Natural killer cell (primary cell): ENCODE measurements at regions not wholly inside any gene's neighbourhood (a gene's known extent, or its start where the extent isn't known, plus 50 kb on each side); places are given as distances from the start of the nearest gene placed in this dataset.

Experiments
- ATAC-seq, 3 donors: fragments of 150-1000 bp in 2 of 3; fragments of 200-7000 bp in 1 of 3; cut with Tn5 transposase; 1 replicate in 1 of 3; 2 replicates in 2 of 3; pipeline ENCODE4 v1.10.0; 2021; ENCODE audit warnings: mild to moderate bottlenecking in 2 of 3, moderate library complexity in 2 of 3
- DNase-seq, 2 donors: peaks; one replicate each; pipeline versions ENCODE4 v3.0.0 to v3.0.0-alpha.2; 2013 to 2021; ENCODE audit warnings: mixed read lengths in 1 of 2
- H3K27ac ChIP-seq: one replicate; pipeline ENCODE4 v1.5.1; 2013; ENCODE audit warnings: mild to moderate bottlenecking, low read length
- H3K27me3 ChIP-seq: one replicate; pipeline ENCODE4 v1.6.1; 2013; ENCODE audit warnings: low read length; ENCODE audit not compliant: control insufficient read depth, insufficient read depth
- H3K36me3 ChIP-seq: one replicate; pipeline ENCODE4 v1.6.1; 2013; ENCODE audit warnings: low read length; ENCODE audit not compliant: control insufficient read depth, insufficient read depth
- H3K4me1 ChIP-seq: one replicate; pipeline ENCODE4 v1.6.1; 2013; ENCODE audit warnings: low read length; ENCODE audit not compliant: control insufficient read depth, insufficient read depth
- H3K4me3 ChIP-seq: one replicate; pipeline ENCODE4 v1.5.1; 2013; ENCODE audit warnings: low read length
- H3K9me3 ChIP-seq: one replicate; pipeline ENCODE4 v1.6.1; 2013; ENCODE audit warnings: low read length; ENCODE audit not compliant: control insufficient read depth, insufficient read depth
- H3K27ac Mint-ChIP-seq, 2 donors: one replicate each; pipeline ENCODE4 v1.8.0; 2022; ENCODE audit warnings: mild to moderate bottlenecking in 2 of 2, mixed read lengths in 2 of 2, moderate library complexity in 1 of 2
- H3K27me3 Mint-ChIP-seq, 2 donors: one replicate each; pipeline ENCODE4 v1.8.0; 2022; ENCODE audit warnings: low read depth in 2 of 2, mixed read lengths in 2 of 2
- H3K36me3 Mint-ChIP-seq: one replicate; pipeline ENCODE4 v1.8.0; 2022; ENCODE audit warnings: mixed read lengths
- H3K4me1 Mint-ChIP-seq, 2 donors: one replicate each; pipeline ENCODE4 v1.8.0; 2022; ENCODE audit warnings: mixed read lengths in 2 of 2
- H3K4me3 Mint-ChIP-seq: one replicate; pipeline ENCODE4 v1.8.0; 2022; ENCODE audit warnings: mild to moderate bottlenecking, moderate library complexity, mixed read lengths
- H3K9me3 Mint-ChIP-seq, 2 donors: one replicate each; pipeline ENCODE4 v1.8.0; 2022; ENCODE audit warnings: mixed read lengths in 2 of 2
- CTCF ChIP-seq: fragments of 200-600 bp; IDR thresholded peaks from one replicate; pipeline ENCODE4 v1.8.0; 2022; ENCODE audit warnings: antibody characterized with exemption
- WGBS: methylation state at CpG from one replicate; pipeline ENCODE4 v1.1.7; 2013; ENCODE audit warnings: missing lambda C conversion rate; ENCODE audit not compliant: insufficient coverage; 5-methylcytosine and 5-hydroxymethylcytosine counted together
- intact Hi-C: fragments of 100-400 bp; cut with micrococcal nuclease; formaldehyde crosslinking; loops from one replicate; pipeline ENCODE4 v1.14.2; 2022

GRCh38 chr6:164283574-164283973 lies 869.1 kb downstream of the QKI start:
- DNase-seq (no peak), ATAC-seq (no peak)
- Mint-ChIP-seq H3K4me1 (no peaks in the 10 kb centered on the region), H3K4me3 (no peak overlapping the region), H3K27ac (no peak overlapping the region), H3K9me3 (peaks cover 7 to 13% of the 10 kb centered on the region in 2 donors), H3K27me3 (no peaks in the 10 kb centered on the region), H3K36me3 (no peaks in the 10 kb centered on the region)
- no peak overlapping the region for H3K27ac ChIP-seq
- H3K4me3 ChIP-seq = no peak overlapping the region
- H3K9me3 ChIP-seq = peaks cover 3% of the 10 kb centered on the region
- no peaks in the 10 kb centered on the region for H3K27me3 ChIP-seq
- no peak for TF ChIP-seq CTCF
- intact Hi-C loops = no loop called here
- no peaks in the 10 kb centered on the region for H3K4me1 ChIP-seq
- no peaks in the 10 kb centered on the region for H3K36me3 ChIP-seq
- 81% methylated on average over 5 of the region's 5 CpGs for WGBS

GRCh38 chr6:164276211-164276610 lies 861.7 kb downstream of the QKI start:
- 68% methylated on average over 1 of the region's 1 CpG for WGBS
- no peaks in the 10 kb centered on the region for H3K4me1 Mint-ChIP-seq

GRCh38 chr6:164275773-164276172 lies 861.3 kb downstream of the QKI start:
- H3K4me1 ChIP-seq = no peaks in the 10 kb centered on the region
- no peak overlapping the region for H3K27ac ChIP-seq
- Mint-ChIP-seq H3K4me1 (no peaks in the 10 kb centered on the region), H3K27me3 (no peaks in the 10 kb centered on the region), H3K4me3 (no peak overlapping the region), H3K27ac (no peak overlapping the region), H3K36me3 (no peaks in the 10 kb centered on the region), H3K9me3 (peaks cover 8 to 9% of the 10 kb centered on the region in 2 donors)
- no peak overlapping the region for H3K4me3 ChIP-seq
- H3K27me3 ChIP-seq = no peaks in the 10 kb centered on the region
- DNase-seq (no peak), ATAC-seq (no peak)
- 89% methylated on average over 1 of the region's 1 CpG for WGBS
- no peaks in the 10 kb centered on the region for H3K36me3 ChIP-seq
- TF ChIP-seq CTCF = no peak
- intact Hi-C loops = no loop called here
- peaks cover 3% of the 10 kb centered on the region for H3K9me3 ChIP-seq

More at GRCh38 chr6:164276211-164276610, 861.7 kb downstream of the QKI start:
- H3K36me3 Mint-ChIP-seq = no peaks in the 10 kb centered on the region
- H3K9me3 Mint-ChIP-seq = peaks cover 8% of the 10 kb centered on the region in 2 donors
- Histone ChIP-seq H3K27me3 (no peaks in the 10 kb centered on the region), H3K4me3 (no peak overlapping the region), H3K36me3 (no peaks in the 10 kb centered on the region), H3K9me3 (peaks cover 3% of the 10 kb centered on the region), H3K27ac (no peak overlapping the region), H3K4me1 (no peaks in the 10 kb centered on the region)
- no peaks in the 10 kb centered on the region for H3K27me3 Mint-ChIP-seq
- no peak overlapping the region for H3K4me3 Mint-ChIP-seq
- intact Hi-C loops = no loop called here
- no peak overlapping the region for H3K27ac Mint-ChIP-seq
- TF ChIP-seq CTCF = no peak
- ATAC-seq (no peak), DNase-seq (no peak)

- Mint-ChIP-seq H3K9me3 (peaks cover 8 to 9% of the 10 kb centered on the region in 2 donors), H3K4me1 (no peaks in the 10 kb centered on the region), H3K27me3 (no peaks in the 10 kb centered on the region), H3K27ac (no peak overlapping the region), H3K36me3 (no peaks in the 10 kb centered on the region), H3K4me3 (no peak overlapping the region)
- DNase-seq = no peak
- no peak for TF ChIP-seq CTCF
- Histone ChIP-seq H3K9me3 (peaks cover 2% of the 10 kb centered on the region), H3K27ac (no peak overlapping the region), H3K27me3 (no peaks in the 10 kb centered on the region), H3K36me3 (no peaks in the 10 kb centered on the region), H3K4me1 (no peaks in the 10 kb centered on the region), H3K4me3 (no peak overlapping the region)
- intact Hi-C loops = no loop called here
- 41% methylated on average over 2 of the region's 2 CpGs for WGBS
- no peak for ATAC-seq
These were observed 860.0 kb downstream of the QKI start for GRCh38 chr6:164274493-164274892.
